Duodenal mucosa (tissue), 2 donors: ENCODE measurements at regions not wholly inside any gene's neighbourhood (a gene's known extent, or its start where the extent isn't known, plus 50 kb on each side); places are given as distances from the start of the nearest gene placed in this dataset.
"Not testable (repeated sequence)": the region's sequence is repeated elsewhere in the genome, so short reads cannot be mapped to it uniquely, and the experiment has no call there.

Experiments
- H3K27ac ChIP-seq: one replicate; pipeline ENCODE4 v1.7.0; 2013; ENCODE audit warnings: low read depth, low read length
- H3K27me3 ChIP-seq, 2 donors: one replicate each; pipeline ENCODE4 v1.7.0; 2013; ENCODE audit warnings: low read length in 2 of 2, control low read depth in 1 of 2; ENCODE audit not compliant: insufficient read depth in 2 of 2, control insufficient read depth in 1 of 2
- H3K36me3 ChIP-seq, 2 donors: one replicate each; pipeline ENCODE4 v1.7.0; 2013; ENCODE audit warnings: low read length in 2 of 2, control low read depth in 1 of 2; ENCODE audit not compliant: insufficient read depth in 2 of 2, control insufficient read depth in 1 of 2
- H3K4me1 ChIP-seq, 2 donors: one replicate each; pipeline ENCODE4 v1.7.0; 2013; ENCODE audit warnings: low read length in 2 of 2, control low read depth in 1 of 2; ENCODE audit not compliant: insufficient read depth in 2 of 2, control insufficient read depth in 1 of 2
- H3K4me3 ChIP-seq, 2 donors: one replicate each; pipeline ENCODE4 v1.7.0; 2013; ENCODE audit warnings: low read length in 2 of 2, low read depth in 1 of 2
- H3K9ac ChIP-seq, 2 donors: one replicate each; pipeline ENCODE4 v1.7.0; 2013; ENCODE audit warnings: low read length in 2 of 2, low read depth in 1 of 2
- H3K9me3 ChIP-seq, 2 donors: one replicate each; pipeline ENCODE4 v1.7.0; 2013; ENCODE audit warnings: low read length in 2 of 2, control low read depth in 1 of 2; ENCODE audit not compliant: control insufficient read depth in 1 of 2

GRCh38 chr12:89231686-89232085 is 120.6 kb downstream of the DUSP6 start:
- H3K9me3 ChIP-seq, result no peaks in the 10 kb centered on the region

GRCh38 chr12:89230376-89231315 is 121.7 kb downstream of the DUSP6 start:
- Histone ChIP-seq H3K27me3 (no peaks in the 10 kb centered on the region), H3K9ac (no peak overlapping the region), H3K27ac (no peak overlapping the region), H3K9me3 (no peaks in the 10 kb centered on the region), H3K4me1 (peaks cover 9 to 22% of the 10 kb centered on the region in 2 donors), H3K36me3 (no peaks in the 10 kb centered on the region), H3K4me3 (no peak overlapping the region)

More at GRCh38 chr12:89231686-89232085, 120.6 kb downstream of the DUSP6 start:
- H3K27ac ChIP-seq, result no peak overlapping the region
- peaks cover 7 to 26% of the 10 kb centered on the region in 2 donors for H3K4me1 ChIP-seq
- no peaks in the 10 kb centered on the region for H3K27me3 ChIP-seq
- no peaks in the 10 kb centered on the region for H3K36me3 ChIP-seq
- no peak overlapping the region for H3K9ac ChIP-seq
- no peak overlapping the region for H3K4me3 ChIP-seq

GRCh38 chr12:89228491-89228890 is 123.8 kb downstream of the DUSP6 start:
- H3K27ac ChIP-seq, result no peak overlapping the region

GRCh38 chr12:89227774-89228173 is 124.5 kb downstream of the DUSP6 start:
- Histone ChIP-seq H3K9ac (no peak overlapping the region), H3K4me3 (no peak overlapping the region), H3K27ac (no peak overlapping the region), H3K36me3 (no peaks in the 10 kb centered on the region), H3K4me1 (peaks cover 8 to 26% of the 10 kb centered on the region in 2 donors), H3K27me3 (no peaks in the 10 kb centered on the region), H3K9me3 (no peaks in the 10 kb centered on the region)

More at GRCh38 chr12:89228491-89228890, 123.8 kb downstream of the DUSP6 start:
- Histone ChIP-seq H3K9me3 (no peaks in the 10 kb centered on the region), H3K27me3 (no peaks in the 10 kb centered on the region), H3K4me3 (no peak overlapping the region), H3K36me3 (no peaks in the 10 kb centered on the region), H3K4me1 (peaks cover 8 to 26% of the 10 kb centered on the region in 2 donors), H3K9ac (no peak overlapping the region)

GRCh38 chr12:89225808-89226411 is 126.4 kb downstream of the DUSP6 start:
- no peaks in the 10 kb centered on the region for H3K27me3 ChIP-seq

GRCh38 chr12:89225401-89225800 is 126.9 kb downstream of the DUSP6 start:
- Histone ChIP-seq H3K27me3 (no peaks in the 10 kb centered on the region), H3K9ac (no peak overlapping the region), H3K9me3 (no peaks in the 10 kb centered on the region), H3K4me3 (no peak overlapping the region), H3K36me3 (no peaks in the 10 kb centered on the region), H3K27ac (no peak overlapping the region), H3K4me1 (peaks cover 8 to 18% of the 10 kb centered on the region in 2 donors)

More at GRCh38 chr12:89225808-89226411, 126.4 kb downstream of the DUSP6 start:
- Histone ChIP-seq H3K27ac (no peak overlapping the region), H3K4me1 (peaks cover 8 to 23% of the 10 kb centered on the region in 2 donors), H3K9ac (no peak overlapping the region), H3K4me3 (no peak overlapping the region), H3K36me3 (no peaks in the 10 kb centered on the region), H3K9me3 (no peaks in the 10 kb centered on the region)

GRCh38 chr12:89222580-89222979 is 129.7 kb downstream of the DUSP6 start:
- not testable (repeated sequence) for H3K27ac ChIP-seq, H3K36me3 ChIP-seq, H3K27me3 ChIP-seq, H3K4me3 ChIP-seq, H3K9ac ChIP-seq, H3K9me3 ChIP-seq
- H3K4me1 ChIP-seq, result peaks cover 8 to 16% of the 10 kb centered on the region in 2 donors

GRCh38 chr12:89217472-89217871 is 134.8 kb downstream of the DUSP6 start:
- H3K36me3 ChIP-seq, result no peaks in the 10 kb centered on the region
- H3K9ac ChIP-seq, result no peak overlapping the region
- H3K4me1 ChIP-seq, result peaks cover 0 to 3% of the 10 kb centered on the region in 2 donors
- H3K4me3 ChIP-seq, result no peak overlapping the region
- no peaks in the 10 kb centered on the region for H3K27me3 ChIP-seq
- H3K9me3 ChIP-seq, result no peaks in the 10 kb centered on the region
- H3K27ac ChIP-seq, result no peak overlapping the region

- no peaks in the 10 kb centered on the region for H3K9me3 ChIP-seq
- no peaks in the 10 kb centered on the region for H3K27me3 ChIP-seq
- no peak overlapping the region for H3K9ac ChIP-seq
- H3K27ac ChIP-seq, result no peak overlapping the region
- no peaks in the 10 kb centered on the region for H3K36me3 ChIP-seq
- no peak overlapping the region for H3K4me3 ChIP-seq
- H3K4me1 ChIP-seq, result peaks cover 0 to 3% of the 10 kb centered on the region in 2 donors
Measured at GRCh38 chr12:89216211-89216952, 135.9 kb downstream of the DUSP6 start.

- no peak overlapping the region for H3K9ac ChIP-seq
- H3K4me1 ChIP-seq, result peaks cover 0 to 3% of the 10 kb centered on the region in 2 donors
- no peak overlapping the region for H3K27ac ChIP-seq
- H3K27me3 ChIP-seq, result no peaks in the 10 kb centered on the region
- H3K36me3 ChIP-seq, result no peaks in the 10 kb centered on the region
- no peak overlapping the region for H3K4me3 ChIP-seq
- H3K9me3 ChIP-seq, result no peaks in the 10 kb centered on the region
Measured at GRCh38 chr12:89215196-89215595, 137.1 kb downstream of the DUSP6 start.
